ENCODE measurements at regions not wholly inside any gene's neighbourhood (a gene's known extent, or its start where the extent isn't known, plus 50 kb on each side); places are given as distances from the start of the nearest gene placed in this dataset.

- TF ChIP-seq CTCF (IDR thresholded peaks at IDR 0.05) (no peak), POLR2A (IDR thresholded peaks at IDR 0.05) (no peak)
- H3K9me3 ChIP-seq = no peaks in the 10 kb centered on the region
- intact Hi-C loops (cut with DNase I) = no loop called here
- H3K27ac ChIP-seq = no peak overlapping the region
- no peaks in the 10 kb centered on the region for H3K27me3 ChIP-seq
- no peak overlapping the region for H3K4me3 ChIP-seq (replicated peaks in 1 of 3)
- no peaks in the 10 kb centered on the region for H3K36me3 ChIP-seq
- peaks cover 17 to 21% of the 10 kb centered on the region in 2 donors for H3K4me1 ChIP-seq
- 81 to 85% methylated on average over 7 of the region's 7 CpGs for WGBS, 2 donors
- DNase-seq = no peak
These were observed 298.6 kb upstream of the AKR1E2 start for GRCh38 chr10:4527281-4527970.

- TF ChIP-seq CTCF (IDR thresholded peaks at IDR 0.05) (no peak), POLR2A (IDR thresholded peaks at IDR 0.05) (no peak)
- no peak overlapping the region for H3K4me3 ChIP-seq (replicated peaks in 1 of 3)
- intact Hi-C loops (cut with DNase I) = no loop called here
- 76 to 77% methylated on average over 4 of the region's 4 CpGs for WGBS, 2 donors
- DNase-seq = no peak
- peaks cover 18 to 22% of the 10 kb centered on the region in 2 donors for H3K4me1 ChIP-seq
- H3K27me3 ChIP-seq = no peaks in the 10 kb centered on the region
- peak overlapping the region in 1 of 3 donors; percentile 18 for H3K27ac ChIP-seq
- no peaks in the 10 kb centered on the region for H3K9me3 ChIP-seq
- H3K36me3 ChIP-seq = no peaks in the 10 kb centered on the region
These were observed 299.7 kb upstream of the AKR1E2 start for GRCh38 chr10:4526311-4526731.

- H3K9me3 ChIP-seq = no peaks in the 10 kb centered on the region
- H3K27ac ChIP-seq = no peak overlapping the region
- intact Hi-C loops (cut with DNase I) = no loop called here
- H3K4me3 ChIP-seq (replicated peaks in 1 of 3) = no peak overlapping the region
- no peak for DNase-seq
- no peaks in the 10 kb centered on the region for H3K36me3 ChIP-seq
- no peaks in the 10 kb centered on the region for H3K27me3 ChIP-seq
- WGBS, 2 donors = 58 to 84% methylated on average over 1 of the region's 1 CpG
- TF ChIP-seq CTCF (IDR thresholded peaks at IDR 0.05) (no peak), POLR2A (IDR thresholded peaks at IDR 0.05) (no peak)
- peaks cover 18 to 22% of the 10 kb centered on the region in 2 donors for H3K4me1 ChIP-seq
These were observed 300.9 kb upstream of the AKR1E2 start for GRCh38 chr10:4525103-4525502.

- 85 to 94% methylated on average over 8 of the region's 8 CpGs for WGBS, 2 donors
- intact Hi-C loops (cut with DNase I) = no loop called here
- H3K27ac ChIP-seq = no peak overlapping the region
These were observed 303.6 kb upstream of the AKR1E2 start for GRCh38 chr10:4522296-4523000.

More at GRCh38 chr10:4522296-4523000, 303.6 kb upstream of the AKR1E2 start:
- Histone ChIP-seq H3K4me3 (replicated peaks in 1 of 3) (no peak overlapping the region), H3K27me3 (no peaks in the 10 kb centered on the region), H3K36me3 (no peaks in the 10 kb centered on the region), H3K4me1 (peaks cover 18 to 22% of the 10 kb centered on the region in 2 donors), H3K9me3 (no peaks in the 10 kb centered on the region)
- DNase-seq = no peak
- TF ChIP-seq POLR2A (IDR thresholded peaks at IDR 0.05) (no peak), CTCF (IDR thresholded peaks at IDR 0.05) (no peak)

All from thyroid gland (tissue), 4 donors.